Glutamatergic neuron (in vitro differentiated cells): ENCODE measurements at regions not wholly inside any gene's neighbourhood (a gene's known extent, or its start where the extent isn't known, plus 50 kb on each side); places are given as distances from the start of the nearest gene placed in this dataset.

Experiments
- DNase-seq: peaks from one replicate; pipeline ENCODE4 v3.0.0; 2022
- H3K27ac Mint-ChIP-seq: one replicate; pipeline ENCODE4 v1.8.0; 2020; ENCODE audit warnings: mild to moderate bottlenecking, mixed read lengths, inconsistent platforms; ENCODE audit not compliant: unreplicated experiment
- H3K27me3 Mint-ChIP-seq: one replicate; pipeline ENCODE4 v1.8.0; 2020; ENCODE audit warnings: mild to moderate bottlenecking, moderate library complexity, mixed read lengths, inconsistent platforms; ENCODE audit not compliant: unreplicated experiment
- H3K36me3 Mint-ChIP-seq: one replicate; pipeline ENCODE4 v1.8.0; 2020; ENCODE audit warnings: mild to moderate bottlenecking, mixed read lengths, inconsistent platforms; ENCODE audit not compliant: unreplicated experiment
- H3K4me1 Mint-ChIP-seq: one replicate; pipeline ENCODE4 v1.8.0; 2020; ENCODE audit warnings: mild to moderate bottlenecking, low read depth, mixed read lengths, inconsistent platforms; ENCODE audit not compliant: unreplicated experiment
- H3K4me3 Mint-ChIP-seq: one replicate; pipeline ENCODE4 v1.8.0; 2020; ENCODE audit warnings: mild to moderate bottlenecking, mixed read lengths, inconsistent platforms; ENCODE audit not compliant: unreplicated experiment
- H3K9me3 Mint-ChIP-seq: one replicate; pipeline ENCODE4 v1.8.0; 2020; ENCODE audit warnings: mild to moderate bottlenecking, moderate library complexity, mixed read lengths, inconsistent platforms; ENCODE audit not compliant: unreplicated experiment
- CTCF ChIP-seq: fragments of 200-600 bp; sonication (generic); IDR thresholded peaks from one replicate; pipeline ENCODE4 v1.5.0; 2021; ENCODE audit not compliant: partially characterized antibody, unreplicated experiment

DNA sequence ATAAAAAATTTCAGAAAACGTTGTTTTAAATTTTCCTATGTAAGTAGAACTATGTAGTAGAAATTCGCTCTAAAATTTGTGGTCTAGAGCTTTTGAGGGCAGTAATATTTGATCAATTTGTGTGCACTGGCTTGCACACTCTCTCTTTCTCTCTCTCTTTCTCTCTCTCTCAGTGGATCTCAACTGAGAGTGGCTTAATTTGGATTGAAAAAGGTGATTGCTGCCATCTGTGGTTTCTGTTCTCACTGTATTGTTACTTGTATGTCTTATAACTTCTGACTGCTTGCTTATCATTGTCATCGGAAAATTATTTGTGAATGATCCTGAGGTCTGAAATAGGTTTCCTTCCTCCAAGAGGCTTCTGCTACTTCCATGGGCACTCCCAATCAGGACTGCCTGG, 368.2 kb downstream of the KCTD16 start:
- Mint-ChIP-seq H3K27ac (no peak overlapping the region), H3K36me3 (no peaks in the 10 kb centered on the region), H3K27me3 (peaks cover 2% of the 10 kb centered on the region), H3K9me3 (no peaks in the 10 kb centered on the region), H3K4me1 (no peaks in the 10 kb centered on the region), H3K4me3 (no peak overlapping the region)
- TF ChIP-seq CTCF: no peak
- no peak for DNase-seq
